Liver (tissue), 8 donors: ENCODE measurements at regions not wholly inside any gene's neighbourhood (a gene's known extent, or its start where the extent isn't known, plus 50 kb on each side); places are given as distances from the start of the nearest gene placed in this dataset.

Source experiments
- DNase-seq: peaks from one replicate; pipeline ENCODE4 v3.0.0-alpha.2; 2017; ENCODE audit warnings: low spot score
- H3K27ac ChIP-seq, 2 donors: one replicate each; pipeline ENCODE4 v1.7.0; 2013; ENCODE audit warnings: inconsistent platforms in 2 of 2, low read length in 2 of 2, control low read depth in 1 of 2, low read depth in 1 of 2, mild to moderate bottlenecking in 1 of 2
- H3K27me3 ChIP-seq, 4 donors: one replicate each; pipeline versions ENCODE4 v1.6.1 to v1.7.0; 2013; ENCODE audit warnings: low read length in 3 of 4, inconsistent platforms in 1 of 4, mild to moderate bottlenecking in 1 of 4, moderate library complexity in 1 of 4; ENCODE audit not compliant: control insufficient read depth in 4 of 4, insufficient read depth in 4 of 4
- H3K36me3 ChIP-seq, 4 donors: one replicate each; pipeline versions ENCODE4 v1.6.1 to v1.7.0; 2013; ENCODE audit warnings: low read length in 3 of 4, mild to moderate bottlenecking in 3 of 4, low read depth in 1 of 4, moderate library complexity in 1 of 4; ENCODE audit not compliant: control insufficient read depth in 4 of 4, insufficient read depth in 3 of 4
- H3K4me1 ChIP-seq, 4 donors: one replicate each; pipeline versions ENCODE4 v1.6.1 to v1.7.0; 2013; ENCODE audit warnings: low read length in 3 of 4, mild to moderate bottlenecking in 3 of 4, moderate library complexity in 1 of 4; ENCODE audit not compliant: control insufficient read depth in 4 of 4, insufficient read depth in 4 of 4
- H3K4me3 ChIP-seq, 3 donors: one replicate each; pipeline versions ENCODE4 v1.6.1 to v1.7.0; 2013; ENCODE audit warnings: low read length in 3 of 3, control low read depth in 1 of 3, low read depth in 1 of 3, mild to moderate bottlenecking in 1 of 3
- H3K9ac ChIP-seq, 2 donors: one replicate each; pipeline ENCODE4 v1.7.0; 2013; ENCODE audit warnings: low read length in 2 of 2, mild to moderate bottlenecking in 2 of 2, moderate library complexity in 2 of 2, control low read depth in 1 of 2, low read depth in 1 of 2
- H3K9me3 ChIP-seq, 4 donors: one replicate each; pipeline versions ENCODE4 v1.6.1 to v1.7.0; 2013; ENCODE audit warnings: low read length in 3 of 4; ENCODE audit not compliant: control insufficient read depth in 4 of 4
- EGR1 ChIP-seq, 2 donors: IDR thresholded peaks; 2 replicates each; pipeline ENCODE4 v1.6.1; 2016 to 2018; ENCODE audit warnings: antibody characterized with exemption in 2 of 2, low read depth in 2 of 2
- FOXA1 ChIP-seq: IDR thresholded peaks from 2 replicates; pipeline ENCODE4 v1.6.1; 2016; ENCODE audit warnings: antibody characterized with exemption
- FOXA2 ChIP-seq: IDR thresholded peaks from 2 replicates; pipeline ENCODE4 v1.6.1; 2016; ENCODE audit warnings: antibody characterized with exemption
- GABPA ChIP-seq, 2 donors: IDR thresholded peaks in 1 of 2; conservative IDR thresholded peaks in 1 of 2; 2 replicates each; pipeline ENCODE4 v1.6.1; 2016; ENCODE audit warnings: antibody characterized with exemption in 2 of 2, mild to moderate bottlenecking in 1 of 2, moderate library complexity in 1 of 2
- HNF4A ChIP-seq, 2 donors: conservative IDR thresholded peaks; 2 replicates each; pipeline ENCODE4 v1.6.1; 2016; ENCODE audit warnings: antibody characterized with exemption in 2 of 2, mild to moderate bottlenecking in 2 of 2
- HNF4G ChIP-seq: IDR thresholded peaks from 2 replicates; pipeline ENCODE4 v1.6.1; 2016; ENCODE audit warnings: antibody characterized with exemption
- JUND ChIP-seq, 2 donors: IDR thresholded peaks; 2 replicates each; pipeline ENCODE4 v1.6.1; 2016; ENCODE audit warnings: antibody characterized with exemption in 2 of 2
- NR2F2 ChIP-seq: IDR thresholded peaks from 2 replicates; pipeline ENCODE4 v1.6.1; 2016; ENCODE audit warnings: antibody characterized with exemption
- RAD21 ChIP-seq, 2 donors: IDR thresholded peaks; 2 replicates each; pipeline ENCODE4 v1.6.1; 2016; ENCODE audit warnings: antibody characterized with exemption in 2 of 2, mild to moderate bottlenecking in 2 of 2
- RXRA ChIP-seq, 2 donors: IDR thresholded peaks; 2 replicates each; pipeline ENCODE4 v1.6.1; 2017 to 2018; ENCODE audit warnings: antibody characterized with exemption in 2 of 2, mild to moderate bottlenecking in 1 of 2
- SP1 ChIP-seq: IDR thresholded peaks from 2 replicates; pipeline ENCODE4 v1.6.1; 2018; ENCODE audit warnings: antibody characterized with exemption, mild to moderate bottlenecking
- TAF1 ChIP-seq: conservative IDR thresholded peaks from 2 replicates; pipeline ENCODE4 v1.6.1; 2016; ENCODE audit warnings: antibody characterized with exemption, mild to moderate bottlenecking
- YY1 ChIP-seq: IDR thresholded peaks from 2 replicates; pipeline ENCODE4 v1.6.1; 2016; ENCODE audit warnings: antibody characterized with exemption, mild to moderate bottlenecking
- WGBS: extraction: QIAGEN DNeasy Blood & Tissue Kit; methylation state at CpG from one replicate; pipeline ENCODE4 v1.1.7; 2013; 5-methylcytosine and 5-hydroxymethylcytosine counted together
- TF ChIP-seq, protein P1 (sequence below): IDR thresholded peaks from 2 replicates; pipeline ENCODE4 v1.6.1; 2016; ENCODE audit warnings: antibody characterized with exemption, mild to moderate bottlenecking
- TF ChIP-seq, protein P2 (sequence below): IDR thresholded peaks from 2 replicates; pipeline ENCODE4 v1.6.1; 2016; ENCODE audit warnings: antibody characterized with exemption
- TF ChIP-seq, protein P3 (sequence below): IDR thresholded peaks from 2 replicates; pipeline ENCODE4 v1.6.1; 2016; ENCODE audit warnings: antibody characterized with exemption
- TF ChIP-seq, protein P4 (sequence below): IDR thresholded peaks from 2 replicates; pipeline ENCODE4 v1.6.1; 2016; ENCODE audit warnings: antibody characterized with exemption
- TF ChIP-seq, protein P5 (sequence below): fragments of 150-350 bp; IDR thresholded peaks from 2 replicates; pipeline ENCODE4 v1.5.1; 2017; ENCODE audit warnings: improper control_type of control experiment, low read depth, low read length; ENCODE audit not compliant: missing input control
- donor health status: healthy.
- donor health status: healthy.
- donor health status: healthy.
- donor health status: healthy.
- donor health status: healthy.

DNA sequence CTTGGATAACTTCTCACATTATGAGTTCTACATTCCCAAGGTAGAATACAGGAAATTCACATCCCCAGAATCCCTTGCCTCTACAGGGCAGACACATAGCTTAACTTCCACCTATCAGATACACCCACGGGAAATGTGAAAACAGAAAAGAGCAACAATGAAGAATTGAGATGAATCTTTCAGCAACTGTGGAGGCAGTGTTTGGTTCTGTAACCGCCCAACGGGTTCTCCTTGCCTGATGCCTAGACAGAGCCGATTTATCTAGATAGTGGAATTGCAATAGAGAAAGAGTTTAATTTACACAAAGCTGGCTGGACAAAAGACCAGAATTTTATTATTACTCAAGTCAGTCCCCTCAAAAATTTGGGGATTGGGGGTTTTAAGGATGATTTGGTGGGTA, 138.8 kb downstream of the MTPAP start:
- no peak overlapping the region for H3K4me3 ChIP-seq
- WGBS, result 92% methylated on average over 4 of the region's 4 CpGs
- no peaks in the 10 kb centered on the region for H3K4me1 ChIP-seq
- no peak overlapping the region for H3K27ac ChIP-seq
- no peak for DNase-seq
- TF ChIP-seq GABPA (IDR thresholded peaks at IDR 0.05 in 1 of 2, conservative IDR thresholded peaks at IDR 0.05 in 1 of 2) (no peak), FOXA1 (no peak), FOXA2 (no peak), EGR1 (IDR thresholded peaks at IDR 0.05; ENCODE audit: low read depth in 2 of 2) (no peak), HNF4A (conservative IDR thresholded peaks at IDR 0.05) (no peak), YY1 (no peak), NR2F2 (no peak), JUND (IDR thresholded peaks at IDR 0.05) (no peak), RAD21 (IDR thresholded peaks at IDR 0.05) (no peak), SP1 (no peak), TAF1 (no peak), RXRA (IDR thresholded peaks at IDR 0.05) (no peak), HNF4G (no peak)
- TF ChIP-seq, protein P1, sequence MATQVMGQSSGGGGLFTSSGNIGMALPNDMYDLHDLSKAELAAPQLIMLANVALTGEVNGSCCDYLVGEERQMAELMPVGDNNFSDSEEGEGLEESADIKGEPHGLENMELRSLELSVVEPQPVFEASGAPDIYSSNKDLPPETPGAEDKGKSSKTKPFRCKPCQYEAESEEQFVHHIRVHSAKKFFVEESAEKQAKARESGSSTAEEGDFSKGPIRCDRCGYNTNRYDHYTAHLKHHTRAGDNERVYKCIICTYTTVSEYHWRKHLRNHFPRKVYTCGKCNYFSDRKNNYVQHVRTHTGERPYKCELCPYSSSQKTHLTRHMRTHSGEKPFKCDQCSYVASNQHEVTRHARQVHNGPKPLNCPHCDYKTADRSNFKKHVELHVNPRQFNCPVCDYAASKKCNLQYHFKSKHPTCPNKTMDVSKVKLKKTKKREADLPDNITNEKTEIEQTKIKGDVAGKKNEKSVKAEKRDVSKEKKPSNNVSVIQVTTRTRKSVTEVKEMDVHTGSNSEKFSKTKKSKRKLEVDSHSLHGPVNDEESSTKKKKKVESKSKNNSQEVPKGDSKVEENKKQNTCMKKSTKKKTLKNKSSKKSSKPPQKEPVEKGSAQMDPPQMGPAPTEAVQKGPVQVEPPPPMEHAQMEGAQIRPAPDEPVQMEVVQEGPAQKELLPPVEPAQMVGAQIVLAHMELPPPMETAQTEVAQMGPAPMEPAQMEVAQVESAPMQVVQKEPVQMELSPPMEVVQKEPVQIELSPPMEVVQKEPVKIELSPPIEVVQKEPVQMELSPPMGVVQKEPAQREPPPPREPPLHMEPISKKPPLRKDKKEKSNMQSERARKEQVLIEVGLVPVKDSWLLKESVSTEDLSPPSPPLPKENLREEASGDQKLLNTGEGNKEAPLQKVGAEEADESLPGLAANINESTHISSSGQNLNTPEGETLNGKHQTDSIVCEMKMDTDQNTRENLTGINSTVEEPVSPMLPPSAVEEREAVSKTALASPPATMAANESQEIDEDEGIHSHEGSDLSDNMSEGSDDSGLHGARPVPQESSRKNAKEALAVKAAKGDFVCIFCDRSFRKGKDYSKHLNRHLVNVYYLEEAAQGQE, result no peak
- TF ChIP-seq, protein P2, sequence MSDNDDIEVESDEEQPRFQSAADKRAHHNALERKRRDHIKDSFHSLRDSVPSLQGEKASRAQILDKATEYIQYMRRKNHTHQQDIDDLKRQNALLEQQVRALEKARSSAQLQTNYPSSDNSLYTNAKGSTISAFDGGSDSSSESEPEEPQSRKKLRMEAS, result no peak
- TF ChIP-seq, protein P3, sequence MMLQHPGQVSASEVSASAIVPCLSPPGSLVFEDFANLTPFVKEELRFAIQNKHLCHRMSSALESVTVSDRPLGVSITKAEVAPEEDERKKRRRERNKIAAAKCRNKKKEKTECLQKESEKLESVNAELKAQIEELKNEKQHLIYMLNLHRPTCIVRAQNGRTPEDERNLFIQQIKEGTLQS, result no peak
- TF ChIP-seq, protein P4, sequence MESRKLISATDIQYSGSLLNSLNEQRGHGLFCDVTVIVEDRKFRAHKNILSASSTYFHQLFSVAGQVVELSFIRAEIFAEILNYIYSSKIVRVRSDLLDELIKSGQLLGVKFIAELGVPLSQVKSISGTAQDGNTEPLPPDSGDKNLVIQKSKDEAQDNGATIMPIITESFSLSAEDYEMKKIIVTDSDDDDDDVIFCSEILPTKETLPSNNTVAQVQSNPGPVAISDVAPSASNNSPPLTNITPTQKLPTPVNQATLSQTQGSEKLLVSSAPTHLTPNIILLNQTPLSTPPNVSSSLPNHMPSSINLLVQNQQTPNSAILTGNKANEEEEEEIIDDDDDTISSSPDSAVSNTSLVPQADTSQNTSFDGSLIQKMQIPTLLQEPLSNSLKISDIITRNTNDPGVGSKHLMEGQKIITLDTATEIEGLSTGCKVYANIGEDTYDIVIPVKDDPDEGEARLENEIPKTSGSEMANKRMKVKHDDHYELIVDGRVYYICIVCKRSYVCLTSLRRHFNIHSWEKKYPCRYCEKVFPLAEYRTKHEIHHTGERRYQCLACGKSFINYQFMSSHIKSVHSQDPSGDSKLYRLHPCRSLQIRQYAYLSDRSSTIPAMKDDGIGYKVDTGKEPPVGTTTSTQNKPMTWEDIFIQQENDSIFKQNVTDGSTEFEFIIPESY, result no peak
- TF ChIP-seq, protein P5, sequence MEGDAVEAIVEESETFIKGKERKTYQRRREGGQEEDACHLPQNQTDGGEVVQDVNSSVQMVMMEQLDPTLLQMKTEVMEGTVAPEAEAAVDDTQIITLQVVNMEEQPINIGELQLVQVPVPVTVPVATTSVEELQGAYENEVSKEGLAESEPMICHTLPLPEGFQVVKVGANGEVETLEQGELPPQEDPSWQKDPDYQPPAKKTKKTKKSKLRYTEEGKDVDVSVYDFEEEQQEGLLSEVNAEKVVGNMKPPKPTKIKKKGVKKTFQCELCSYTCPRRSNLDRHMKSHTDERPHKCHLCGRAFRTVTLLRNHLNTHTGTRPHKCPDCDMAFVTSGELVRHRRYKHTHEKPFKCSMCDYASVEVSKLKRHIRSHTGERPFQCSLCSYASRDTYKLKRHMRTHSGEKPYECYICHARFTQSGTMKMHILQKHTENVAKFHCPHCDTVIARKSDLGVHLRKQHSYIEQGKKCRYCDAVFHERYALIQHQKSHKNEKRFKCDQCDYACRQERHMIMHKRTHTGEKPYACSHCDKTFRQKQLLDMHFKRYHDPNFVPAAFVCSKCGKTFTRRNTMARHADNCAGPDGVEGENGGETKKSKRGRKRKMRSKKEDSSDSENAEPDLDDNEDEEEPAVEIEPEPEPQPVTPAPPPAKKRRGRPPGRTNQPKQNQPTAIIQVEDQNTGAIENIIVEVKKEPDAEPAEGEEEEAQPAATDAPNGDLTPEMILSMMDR, result no peak
- H3K36me3 ChIP-seq, result no peaks in the 10 kb centered on the region
- no peaks in the 10 kb centered on the region for H3K9me3 ChIP-seq
- H3K27me3 ChIP-seq, result no peaks in the 10 kb centered on the region
- H3K9ac ChIP-seq, result no peak overlapping the region
